H1 (cell line): ENCODE measurements at regions not wholly inside any gene's neighbourhood (a gene's known extent, or its start where the extent isn't known, plus 50 kb on each side); places are given as distances from the start of the nearest gene placed in this dataset.

ENCODE experiments used
- BCL11A ChIP-seq, 2 experiments: IDR thresholded peaks; one replicate each; pipeline ENCODE4 v1.6.1; 2011; ENCODE audit warnings: low read depth in 2 of 2, low read length in 2 of 2, mild to moderate bottlenecking in 2 of 2
- CTBP2 ChIP-seq: IDR thresholded peaks from 2 replicates; pipeline ENCODE4 v1.7.0; 2011; ENCODE audit warnings: borderline replicate concordance, mild to moderate bottlenecking, moderate library complexity, mixed read lengths, low read length; ENCODE audit not compliant: insufficient read depth, insufficient read length
- RXRA ChIP-seq: IDR thresholded peaks from 2 replicates; pipeline ENCODE4 v1.6.1; 2011; ENCODE audit warnings: low read depth, mild to moderate bottlenecking, low read length, moderate library complexity; ENCODE audit not compliant: insufficient read depth

DNA sequence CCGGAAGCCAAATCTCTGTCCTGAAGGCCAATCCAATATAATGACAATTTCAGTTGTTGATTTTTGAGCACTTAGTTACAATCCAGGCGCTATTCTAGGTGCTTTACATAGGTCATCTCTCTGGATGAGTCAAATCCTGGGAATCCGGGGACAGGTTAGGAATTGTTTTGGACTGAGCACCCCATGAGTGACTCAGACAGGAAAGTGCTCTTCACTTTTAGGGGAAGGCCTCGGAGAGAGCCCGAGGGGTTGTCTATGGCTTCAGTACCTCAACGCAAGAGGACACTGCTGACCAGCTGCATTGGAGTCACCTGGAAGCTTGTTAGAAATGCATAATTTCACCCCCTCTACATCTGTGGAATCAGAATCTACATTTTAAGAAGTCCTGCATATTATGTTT lies 108.8 kb downstream of the IRX5 start (continued):
- TF ChIP-seq RXRA (no peak), BCL11A (IDR thresholded peaks at IDR 0.05; ENCODE audit: low read depth in 2 of 2, low read length in 2 of 2) (no peak), CTBP2 (no peak)
